GM12874 (cell line): ENCODE measurements at regions not wholly inside any gene's neighbourhood (a gene's known extent, or its start where the extent isn't known, plus 50 kb on each side); places are given as distances from the start of the nearest gene placed in this dataset.

Source experiments
- TF ChIP-seq, protein P1 (sequence below): IDR thresholded peaks from 2 replicates; pipeline ENCODE4 v1.5.1; 2011; ENCODE audit warnings: low read depth, mild to moderate bottlenecking, control low read depth, low read length, moderate library complexity; ENCODE audit not compliant: insufficient read depth

DNA sequence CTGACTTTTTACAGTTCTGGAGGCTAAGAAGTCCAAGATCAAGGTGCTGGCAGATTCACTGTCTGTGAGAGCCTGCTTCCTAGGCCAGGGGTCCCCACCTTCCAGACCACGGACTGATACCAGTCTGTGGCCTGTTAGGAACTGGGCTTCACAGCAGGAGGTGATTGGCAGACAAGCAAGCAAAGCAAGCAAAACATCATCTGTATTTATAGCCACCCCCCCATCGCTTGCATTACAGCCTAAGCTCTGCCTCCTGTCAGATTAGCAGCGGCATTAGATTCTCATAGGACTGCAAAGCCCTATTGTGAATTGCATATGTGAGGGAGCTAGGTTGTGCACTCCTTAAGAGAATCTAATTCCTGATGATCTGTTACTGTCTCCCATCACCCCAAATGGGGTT, 194.7 kb upstream of the THRB start:
- TF ChIP-seq, protein P1, sequence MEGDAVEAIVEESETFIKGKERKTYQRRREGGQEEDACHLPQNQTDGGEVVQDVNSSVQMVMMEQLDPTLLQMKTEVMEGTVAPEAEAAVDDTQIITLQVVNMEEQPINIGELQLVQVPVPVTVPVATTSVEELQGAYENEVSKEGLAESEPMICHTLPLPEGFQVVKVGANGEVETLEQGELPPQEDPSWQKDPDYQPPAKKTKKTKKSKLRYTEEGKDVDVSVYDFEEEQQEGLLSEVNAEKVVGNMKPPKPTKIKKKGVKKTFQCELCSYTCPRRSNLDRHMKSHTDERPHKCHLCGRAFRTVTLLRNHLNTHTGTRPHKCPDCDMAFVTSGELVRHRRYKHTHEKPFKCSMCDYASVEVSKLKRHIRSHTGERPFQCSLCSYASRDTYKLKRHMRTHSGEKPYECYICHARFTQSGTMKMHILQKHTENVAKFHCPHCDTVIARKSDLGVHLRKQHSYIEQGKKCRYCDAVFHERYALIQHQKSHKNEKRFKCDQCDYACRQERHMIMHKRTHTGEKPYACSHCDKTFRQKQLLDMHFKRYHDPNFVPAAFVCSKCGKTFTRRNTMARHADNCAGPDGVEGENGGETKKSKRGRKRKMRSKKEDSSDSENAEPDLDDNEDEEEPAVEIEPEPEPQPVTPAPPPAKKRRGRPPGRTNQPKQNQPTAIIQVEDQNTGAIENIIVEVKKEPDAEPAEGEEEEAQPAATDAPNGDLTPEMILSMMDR: no peak

DNA sequence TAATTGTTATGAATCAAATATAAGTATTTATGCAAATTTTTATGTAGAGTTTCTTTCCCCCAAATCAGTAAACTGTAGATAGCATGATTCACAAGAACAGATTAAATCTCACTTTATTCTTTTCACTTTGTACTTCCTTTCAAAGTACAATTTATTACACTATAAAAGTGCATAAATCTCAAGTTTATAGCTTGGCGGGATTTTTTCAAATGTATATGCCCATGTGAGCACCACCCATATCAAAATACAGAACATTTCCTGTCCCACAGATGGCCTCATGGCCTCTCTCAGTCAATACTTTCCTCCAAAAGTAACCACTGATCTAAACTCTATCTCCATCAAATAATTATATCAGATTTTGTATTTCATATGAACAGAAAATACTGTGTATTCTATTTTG, 196.1 kb upstream of the THRB start:
- TF ChIP-seq, protein P1: no peak

DNA sequence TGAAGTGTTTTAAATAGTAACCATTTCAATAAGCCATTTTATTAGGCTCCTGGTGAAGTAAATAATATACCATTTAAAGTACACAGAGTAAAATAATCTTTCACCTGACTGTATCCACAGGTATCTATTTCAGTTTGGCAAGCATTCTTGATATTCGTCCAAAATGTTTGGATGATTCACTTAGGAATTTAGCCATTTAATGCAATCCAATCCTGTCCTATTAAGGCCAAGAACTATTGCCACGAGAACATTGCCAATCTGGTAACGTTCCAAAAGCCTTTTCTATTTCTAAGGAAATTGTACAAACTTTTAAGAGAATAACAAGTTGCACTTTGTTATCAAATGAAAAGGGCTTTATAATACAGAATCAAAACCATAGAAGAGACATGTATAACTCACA, 209.8 kb upstream of the THRB start:
- TF ChIP-seq, protein P1: no peak

DNA sequence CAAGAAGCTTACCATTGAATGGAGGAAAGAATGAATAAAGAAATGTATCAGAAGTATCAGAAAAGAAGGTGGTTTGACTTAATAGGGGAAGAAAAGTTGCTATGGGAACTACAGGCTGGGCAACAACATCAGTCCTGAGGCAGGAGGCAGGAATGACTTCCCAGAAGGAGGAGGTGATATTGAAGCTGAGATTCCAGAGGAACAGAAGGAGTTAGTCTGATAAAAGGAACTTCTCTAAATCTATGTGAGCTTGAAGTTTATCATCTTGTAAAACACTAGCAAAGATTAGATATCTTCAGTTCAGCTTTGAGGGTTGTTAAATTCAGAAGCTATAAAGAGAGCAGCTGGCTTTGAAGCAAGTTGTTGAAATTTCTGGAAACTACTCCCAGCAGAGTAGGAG, 213.3 kb upstream of the THRB start:
- TF ChIP-seq, protein P1: no peak

DNA sequence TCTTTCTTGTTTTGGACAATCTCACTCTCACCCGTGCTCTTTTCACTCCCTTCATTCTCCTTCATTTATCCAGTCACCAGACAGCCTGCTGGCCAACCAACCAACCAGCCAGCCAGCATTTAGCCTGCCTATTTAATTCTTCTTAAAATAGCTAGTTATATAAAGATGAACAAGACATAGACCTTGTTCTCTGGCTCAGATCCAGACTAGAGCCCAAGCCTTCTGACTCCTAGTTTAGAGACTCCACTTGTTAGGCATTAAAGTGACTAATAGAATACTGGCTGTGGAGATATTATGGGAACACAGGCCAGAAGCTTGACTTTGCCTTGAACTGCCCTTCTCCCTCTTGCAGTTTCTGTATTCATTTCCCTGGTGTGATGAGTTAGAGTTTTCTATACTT, 215.3 kb upstream of the THRB start:
- TF ChIP-seq, protein P1: no peak

GRCh38 chr3:24713516-24713915, 218.9 kb upstream of the THRB start:
- TF ChIP-seq, protein P1: no peak

- TF ChIP-seq, protein P1: no peak
These were observed 219.8 kb upstream of the THRB start for GRCh38 chr3:24714436-24714835.
